PC-9 (cell line): ENCODE measurements at regions not wholly inside any gene's neighbourhood (a gene's known extent, or its start where the extent isn't known, plus 50 kb on each side); places are given as distances from the start of the nearest gene placed in this dataset.

Experiments used
- EZH2 ChIP-seq: fragments of 200-600 bp; sonication (generic); IDR thresholded peaks from 2 replicates; pipeline ENCODE4 v1.8.0; 2017; ENCODE audit warnings: antibody characterized with exemption, low read depth
- TF ChIP-seq, protein P1 (sequence below): fragments of 200-600 bp; sonication (generic); conservative IDR thresholded peaks from 2 replicates; pipeline ENCODE4 v1.6.1; 2017; ENCODE audit warnings: mixed run types, antibody characterized with exemption, mild to moderate bottlenecking, moderate library complexity

- TF ChIP-seq, protein P1, sequence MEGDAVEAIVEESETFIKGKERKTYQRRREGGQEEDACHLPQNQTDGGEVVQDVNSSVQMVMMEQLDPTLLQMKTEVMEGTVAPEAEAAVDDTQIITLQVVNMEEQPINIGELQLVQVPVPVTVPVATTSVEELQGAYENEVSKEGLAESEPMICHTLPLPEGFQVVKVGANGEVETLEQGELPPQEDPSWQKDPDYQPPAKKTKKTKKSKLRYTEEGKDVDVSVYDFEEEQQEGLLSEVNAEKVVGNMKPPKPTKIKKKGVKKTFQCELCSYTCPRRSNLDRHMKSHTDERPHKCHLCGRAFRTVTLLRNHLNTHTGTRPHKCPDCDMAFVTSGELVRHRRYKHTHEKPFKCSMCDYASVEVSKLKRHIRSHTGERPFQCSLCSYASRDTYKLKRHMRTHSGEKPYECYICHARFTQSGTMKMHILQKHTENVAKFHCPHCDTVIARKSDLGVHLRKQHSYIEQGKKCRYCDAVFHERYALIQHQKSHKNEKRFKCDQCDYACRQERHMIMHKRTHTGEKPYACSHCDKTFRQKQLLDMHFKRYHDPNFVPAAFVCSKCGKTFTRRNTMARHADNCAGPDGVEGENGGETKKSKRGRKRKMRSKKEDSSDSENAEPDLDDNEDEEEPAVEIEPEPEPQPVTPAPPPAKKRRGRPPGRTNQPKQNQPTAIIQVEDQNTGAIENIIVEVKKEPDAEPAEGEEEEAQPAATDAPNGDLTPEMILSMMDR = no peak
- no peak for TF ChIP-seq EZH2
Observed at GRCh38 chr7:42624471-42624870, 287.4 kb downstream of the C7orf25 start.
